HEK293 (cell line): ENCODE measurements at regions not wholly inside any gene's neighbourhood (a gene's known extent, or its start where the extent isn't known, plus 50 kb on each side); places are given as distances from the start of the nearest gene placed in this dataset.

ENCODE experiments used
- CTCF ChIA-PET: fragments of 350-600 bp; formaldehyde crosslinking; extraction: SDS; loops from one replicate; lab custom pipeline; 2021; ENCODE audit warnings: antibody characterized with exemption; lab: Yijun Ruan, JAX
- POLR2A ChIA-PET: fragments of 300-600 bp; formaldehyde crosslinking; extraction: SDS; loops from one replicate; lab custom pipeline; 2020; ENCODE audit warnings: antibody characterized with exemption, inconsistent platforms; lab: Yijun Ruan, JAX
- H3K27ac ChIP-seq: fragments of 200-500 bp; sonication (Bioruptor generic); 2 replicates; pipeline ENCODE4 v1.5.1; 2014; ENCODE audit warnings: low read depth, low read length, control low read depth, inconsistent platforms; ENCODE audit errors: extremely low read depth
- H3K36me3 ChIP-seq, 2 experiments: fragments of 200-500 bp in 1 of 2; sonication (Bioruptor generic) in 1 of 2; 1 replicate in 1 of 2; 2 replicates in 1 of 2; pipeline ENCODE4 v1.5.1; 2014 to 2017; ENCODE audit warnings: inconsistent platforms in 2 of 2, low read length in 2 of 2; ENCODE audit not compliant: control insufficient read depth in 2 of 2, insufficient read depth in 1 of 2
- H3K4me1 ChIP-seq: fragments of 200-500 bp; sonication (Bioruptor generic); 2 replicates; pipeline ENCODE4 v1.5.1; 2014; ENCODE audit warnings: mild to moderate bottlenecking, low read length, inconsistent platforms; ENCODE audit not compliant: control insufficient read depth, insufficient read depth
- H3K4me3 ChIP-seq: 2 replicates; pipeline ENCODE4 v1.5.1; 2011; ENCODE audit warnings: low read depth, mild to moderate bottlenecking, control low read depth, low read length, moderate library complexity
- H3K9me3 ChIP-seq: fragments of 200-500 bp; sonication (Bioruptor generic); 2 replicates; pipeline ENCODE4 v1.5.1; 2014; ENCODE audit warnings: low read depth, low read length, inconsistent platforms; ENCODE audit not compliant: control insufficient read depth, insufficient read depth
- EGR2 ChIP-seq: fragments of 450-650 bp; formaldehyde crosslinking; IDR thresholded peaks from 2 replicates; pipeline ENCODE4 v1.5.1; 2016; ENCODE audit warnings: low read depth, missing biosample characterization, missing genetic modification characterization
- PRDM4 ChIP-seq: fragments of 450-650 bp; formaldehyde crosslinking; IDR thresholded peaks from 2 replicates; pipeline ENCODE4 v1.5.1; 2017; ENCODE audit warnings: missing biosample characterization, missing genetic modification characterization
- SCRT1 ChIP-seq: fragments of 450-650 bp; formaldehyde crosslinking; IDR thresholded peaks from 2 replicates; pipeline ENCODE4 v1.5.1; 2016; ENCODE audit warnings: missing biosample characterization, missing genetic modification characterization, borderline replicate concordance
- SCRT2 ChIP-seq: fragments of 450-650 bp; formaldehyde crosslinking; IDR thresholded peaks from 2 replicates; pipeline ENCODE4 v1.5.1; 2016; ENCODE audit warnings: missing biosample characterization, missing genetic modification characterization
- ZNF169 ChIP-seq: fragments of 450-650 bp; formaldehyde crosslinking; IDR thresholded peaks from 2 replicates; pipeline ENCODE4 v1.5.1; 2016; ENCODE audit warnings: missing biosample characterization, missing genetic modification characterization
- ZNF214 ChIP-seq: fragments of 450-650 bp; formaldehyde crosslinking; IDR thresholded peaks from 2 replicates; pipeline ENCODE4 v1.5.1; 2017; ENCODE audit warnings: missing biosample characterization, mild to moderate bottlenecking, missing genetic modification characterization, borderline replicate concordance
- ZNF280D ChIP-seq: fragments of 450-650 bp; formaldehyde crosslinking; IDR thresholded peaks from 2 replicates; pipeline ENCODE4 v1.5.1; 2016; ENCODE audit warnings: missing biosample characterization, missing genetic modification characterization
- ZNF341 ChIP-seq: fragments of 450-650 bp; formaldehyde crosslinking; IDR thresholded peaks from 2 replicates; pipeline ENCODE4; 2016; ENCODE audit warnings: low read depth, missing biosample characterization, missing genetic modification characterization
- ZNF654 ChIP-seq: fragments of 450-650 bp; formaldehyde crosslinking; IDR thresholded peaks from 2 replicates; pipeline ENCODE4 v1.5.1; 2016; ENCODE audit warnings: low read depth, missing biosample characterization, missing genetic modification characterization
- ZNF660 ChIP-seq: fragments of 450-650 bp; IDR thresholded peaks from 2 replicates; pipeline ENCODE4 v1.5.1; 2018; ENCODE audit warnings: missing biosample characterization, mild to moderate bottlenecking, missing genetic modification characterization
- ZNF701 ChIP-seq: fragments of 450-650 bp; formaldehyde crosslinking; IDR thresholded peaks from 2 replicates; pipeline ENCODE4 v1.5.1; 2016; ENCODE audit warnings: missing biosample characterization, missing genetic modification characterization
- ZNF777 ChIP-seq: fragments of 450-650 bp; formaldehyde crosslinking; IDR thresholded peaks from 2 replicates; pipeline ENCODE4 v1.5.1; 2017; ENCODE audit warnings: missing biosample characterization, missing genetic modification characterization, borderline replicate concordance
- ZNF791 ChIP-seq: fragments of 450-650 bp; formaldehyde crosslinking; IDR thresholded peaks from 2 replicates; pipeline ENCODE4 v1.5.1; 2016; ENCODE audit warnings: missing biosample characterization, missing genetic modification characterization
- ZSCAN18 ChIP-seq: fragments of 450-650 bp; formaldehyde crosslinking; IDR thresholded peaks from 2 replicates; pipeline ENCODE4 v1.5.1; 2016; ENCODE audit warnings: missing biosample characterization, missing genetic modification characterization

- TF ChIP-seq ZNF214 (tag by site-specific recombination) (no peak), ZNF341 (tag by site-specific recombination) (no peak), ZSCAN18 (no peak), ZNF701 (tag by site-specific recombination) (no peak), SCRT2 (no peak)
These were observed 305.6 kb downstream of the NR2F1-AS1 start (continued) for GRCh38 chr5:93275376-93275775.

- CTCF ChIA-PET: no interaction called here
- Histone ChIP-seq H3K4me1 (no peaks in the 10 kb centered on the region), H3K27ac (no peak overlapping the region), H3K36me3 (no peaks in the 10 kb centered on the region), H3K9me3 (no peaks in the 10 kb centered on the region)
- POLR2A ChIA-PET: no interaction called here
- no peak for TF ChIP-seq SCRT1
- TF ChIP-seq, all 188 proteins: peak for 0
- H3K4me3 ChIP-seq: no peak overlapping the region
These were observed 306.7 kb downstream of the NR2F1-AS1 start for GRCh38 chr5:93274291-93274690.

- ChIA-PET CTCF (interaction anchor here (0.5 kb wide), 1 partner anchor 309 kb away, joined by 6 read pairs; no protein-coding TSS in a partner anchor), POLR2A (no interaction called here)
- TF ChIP-seq SCRT2 (peak; percentile 41; the same call in 1 of the 2 replicates), ZNF654 (no peak), ZNF341 (tag by site-specific recombination) (no peak)
- Histone ChIP-seq H3K9me3 (no peaks in the 10 kb centered on the region), H3K27ac (no peak overlapping the region), H3K4me3 (no peak overlapping the region), H3K36me3 (no peaks in the 10 kb centered on the region), H3K4me1 (no peaks in the 10 kb centered on the region)
These were observed 307.8 kb downstream of the NR2F1-AS1 start for GRCh38 chr5:93273176-93273575.

- no peaks in the 10 kb centered on the region for H3K36me3 ChIP-seq
- no peak overlapping the region for H3K27ac ChIP-seq
- H3K4me1 ChIP-seq: no peaks in the 10 kb centered on the region
- H3K4me3 ChIP-seq: no peak overlapping the region
- ChIA-PET CTCF (no interaction called here), POLR2A (no interaction called here)
- H3K9me3 ChIP-seq: no peaks in the 10 kb centered on the region
- TF ChIP-seq ZNF791 (tag by site-specific recombination) (no peak), PRDM4 (tag by site-specific recombination) (no peak), ZNF777 (tag by site-specific recombination) (no peak), ZNF660 (no peak), EGR2 (tag by site-specific recombination) (no peak), ZNF169 (no peak)
These were observed 308.9 kb downstream of the NR2F1-AS1 start for GRCh38 chr5:93272108-93272507.

GRCh38 chr5:93267736-93268135 lies 313.3 kb downstream of the NR2F1-AS1 start:
- ChIA-PET POLR2A (no interaction called here), CTCF (no interaction called here)
- no peak overlapping the region for H3K27ac ChIP-seq
- no peaks in the 10 kb centered on the region for H3K4me1 ChIP-seq
- H3K36me3 ChIP-seq: no peaks in the 10 kb centered on the region
- no peak overlapping the region for H3K4me3 ChIP-seq
- TF ChIP-seq ZNF280D (tag by site-specific recombination): no peak
- H3K9me3 ChIP-seq: no peaks in the 10 kb centered on the region
